Neural crest cell (in vitro differentiated cells): ENCODE measurements at regions not wholly inside any gene's neighbourhood (a gene's known extent, or its start where the extent isn't known, plus 50 kb on each side); places are given as distances from the start of the nearest gene placed in this dataset.

Experiments used
- DNase-seq: peaks from one replicate; pipeline ENCODE4 v3.0.0; 2021; ENCODE audit warnings: low read depth, mixed read lengths, low spot score
- H3K27ac Mint-ChIP-seq: one replicate; pipeline ENCODE4 v1.8.0; 2021; ENCODE audit warnings: mild to moderate bottlenecking, mixed read lengths; ENCODE audit not compliant: unreplicated experiment
- H3K27me3 Mint-ChIP-seq: 2 replicates; pipeline ENCODE4 v1.8.0; 2021; ENCODE audit warnings: low read depth, mild to moderate bottlenecking, mixed read lengths
- H3K36me3 Mint-ChIP-seq: 2 replicates; pipeline ENCODE4 v1.8.0; 2021; ENCODE audit warnings: low read depth, mild to moderate bottlenecking, mixed read lengths
- H3K4me1 Mint-ChIP-seq: 2 replicates; pipeline ENCODE4 v1.8.0; 2021; ENCODE audit warnings: mixed read lengths
- H3K4me3 Mint-ChIP-seq: one replicate; pipeline ENCODE4 v1.8.0; 2021; ENCODE audit warnings: mild to moderate bottlenecking, mixed read lengths
- H3K9me3 Mint-ChIP-seq: 2 replicates; pipeline ENCODE4 v1.8.0; 2021; ENCODE audit warnings: mixed read lengths
- CTCF ChIP-seq: fragments of 200-600 bp; sonication (generic); conservative IDR thresholded peaks from 2 replicates; pipeline ENCODE4 v1.5.0; 2021; ENCODE audit warnings: antibody characterized with exemption, mild to moderate bottlenecking

DNA sequence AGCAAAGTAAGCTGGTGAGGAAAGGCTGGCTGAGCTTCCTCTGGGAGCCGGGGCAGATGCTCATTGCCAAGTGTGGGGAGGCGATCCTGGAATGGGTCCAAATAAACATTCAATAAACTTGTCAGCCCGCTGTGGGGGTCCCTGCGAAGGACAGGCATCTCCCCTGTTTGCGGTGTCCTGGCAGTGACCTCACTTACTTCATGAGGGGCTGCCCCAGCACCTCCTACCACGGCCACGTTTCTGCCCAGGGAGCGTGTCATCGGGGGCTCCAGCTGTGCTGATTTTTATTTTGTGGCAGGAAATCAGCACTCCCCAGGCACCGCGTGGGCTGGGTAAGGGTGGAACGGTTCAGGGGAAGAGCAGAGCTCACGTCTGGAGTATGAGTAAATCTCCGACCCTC, 493.9 kb upstream of the B3GAT1 start:
- H3K27me3 Mint-ChIP-seq, result peaks cover 2% of the 10 kb centered on the region
- no peaks in the 10 kb centered on the region for H3K36me3 Mint-ChIP-seq
- H3K9me3 Mint-ChIP-seq, result no peaks in the 10 kb centered on the region

GRCh38 chr11:134905517-134905916, 493.5 kb upstream of the B3GAT1 start:
- H3K9me3 Mint-ChIP-seq, result no peaks in the 10 kb centered on the region
- peaks cover 2% of the 10 kb centered on the region for H3K27me3 Mint-ChIP-seq
- H3K4me1 Mint-ChIP-seq, result no peaks in the 10 kb centered on the region
- H3K36me3 Mint-ChIP-seq, result no peaks in the 10 kb centered on the region
- no peak overlapping the region for H3K4me3 Mint-ChIP-seq
- no peak for DNase-seq
- H3K27ac Mint-ChIP-seq, result no peak overlapping the region
- TF ChIP-seq CTCF, result no peak

More for the DNA sequence above, 493.9 kb upstream of the B3GAT1 start:
- Mint-ChIP-seq H3K4me1 (no peaks in the 10 kb centered on the region), H3K4me3 (no peak overlapping the region), H3K27ac (no peak overlapping the region)
- no peak for DNase-seq
- no peak for TF ChIP-seq CTCF

DNA sequence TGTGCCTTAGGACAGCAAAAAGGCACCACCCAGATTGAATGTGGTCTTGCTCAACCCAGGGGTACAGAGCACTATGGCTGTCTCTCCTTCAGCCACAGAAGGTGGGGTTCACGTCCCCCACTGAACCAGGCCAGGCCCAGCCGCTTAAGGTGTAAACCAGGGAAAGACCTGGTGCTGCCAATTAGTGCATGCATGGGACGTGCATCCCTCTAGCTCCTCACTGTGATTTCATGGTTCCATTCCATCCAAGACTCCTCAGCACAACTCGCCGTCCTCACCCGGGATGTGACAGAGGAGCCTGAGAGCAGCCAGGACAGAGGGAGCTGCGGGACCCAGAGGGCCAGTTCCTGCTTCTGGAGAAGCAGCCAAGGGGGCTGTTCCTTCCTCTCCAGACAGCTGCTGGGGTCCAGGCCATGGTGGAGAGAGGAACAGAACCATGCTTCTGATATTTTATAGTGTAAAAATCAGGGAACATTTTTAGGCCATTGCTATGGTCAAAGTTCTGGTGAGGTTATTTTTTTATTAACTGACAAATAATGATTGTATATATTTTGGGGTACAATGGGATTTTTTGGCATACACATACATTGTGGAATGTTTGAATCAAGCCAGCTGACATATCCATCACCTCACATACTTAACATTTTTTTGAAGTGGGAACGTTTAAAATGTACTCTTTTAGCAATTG, 492.2 kb upstream of the B3GAT1 start:
- H3K36me3 Mint-ChIP-seq, result no peaks in the 10 kb centered on the region
- no peak for DNase-seq
- H3K27ac Mint-ChIP-seq, result no peak overlapping the region
- H3K4me3 Mint-ChIP-seq, result no peak overlapping the region
- H3K4me1 Mint-ChIP-seq, result no peaks in the 10 kb centered on the region
- TF ChIP-seq CTCF, result no peak
- peaks cover 2% of the 10 kb centered on the region for H3K27me3 Mint-ChIP-seq
- no peaks in the 10 kb centered on the region for H3K9me3 Mint-ChIP-seq

DNA sequence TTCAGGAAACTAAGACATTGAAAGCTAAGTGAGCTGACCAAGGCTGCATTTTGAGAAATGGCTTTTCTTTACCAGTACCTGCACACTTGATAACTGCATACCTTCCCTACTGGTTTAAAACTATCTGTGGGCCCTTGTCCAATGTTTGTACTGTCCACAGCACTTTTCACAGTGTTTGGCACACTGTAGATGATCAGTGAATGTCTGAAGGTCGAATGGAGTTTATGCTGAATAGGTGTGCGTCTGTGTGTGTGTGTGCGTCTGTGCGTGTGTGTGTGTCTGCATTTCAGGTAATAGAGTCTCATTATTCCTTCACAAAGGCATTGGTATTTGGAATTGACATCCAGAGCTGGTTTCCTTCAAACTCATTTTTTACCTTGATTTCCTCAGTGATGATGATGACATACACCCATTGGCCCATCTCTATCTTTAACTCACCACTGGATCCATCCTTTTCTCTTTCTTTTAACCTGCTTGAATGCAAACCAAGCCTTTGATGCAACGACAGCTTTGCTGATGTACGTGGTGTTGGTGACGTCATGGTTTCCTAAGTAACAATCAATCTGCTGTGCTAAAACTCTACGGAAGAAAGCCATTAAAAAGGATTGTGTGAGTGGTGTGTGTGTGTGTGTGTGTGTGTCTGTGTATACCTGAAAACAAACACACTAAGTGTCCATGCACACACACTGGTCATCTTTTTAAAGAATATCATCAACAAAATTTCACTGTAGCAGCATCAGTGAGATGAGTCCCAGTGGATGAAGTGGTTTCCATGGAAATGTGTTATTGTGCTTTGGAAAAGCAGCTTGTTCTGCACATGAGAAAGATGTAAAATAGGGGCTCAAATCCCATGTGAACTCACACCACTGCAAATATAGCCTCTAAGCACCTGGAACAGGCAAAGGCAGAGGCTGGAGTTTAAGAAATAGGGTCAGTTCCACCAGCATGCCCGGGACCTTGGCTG, 490.2 kb upstream of the B3GAT1 start:
- no peaks in the 10 kb centered on the region for H3K36me3 Mint-ChIP-seq
- no peak overlapping the region for H3K4me3 Mint-ChIP-seq
- no peak for TF ChIP-seq CTCF
- H3K27ac Mint-ChIP-seq, result no peak overlapping the region
- no peaks in the 10 kb centered on the region for H3K4me1 Mint-ChIP-seq
- DNase-seq, result no peak
- no peaks in the 10 kb centered on the region for H3K9me3 Mint-ChIP-seq
- H3K27me3 Mint-ChIP-seq, result no peaks in the 10 kb centered on the region

- Mint-ChIP-seq H3K27me3 (no peaks in the 10 kb centered on the region), H3K27ac (no peak overlapping the region), H3K9me3 (no peaks in the 10 kb centered on the region), H3K4me1 (no peaks in the 10 kb centered on the region), H3K36me3 (no peaks in the 10 kb centered on the region), H3K4me3 (no peak overlapping the region)
- no peak for DNase-seq
- TF ChIP-seq CTCF, result no peak
Observed at GRCh38 chr11:134901542-134901941, 489.5 kb upstream of the B3GAT1 start.
